K562 (cell line): ENCODE measurements at regions not wholly inside any gene's neighbourhood (a gene's known extent, or its start where the extent isn't known, plus 50 kb on each side); places are given as distances from the start of the nearest gene placed in this dataset.

Experiments
- CEBPZ ChIP-seq: fragments of 150-350 bp; IDR thresholded peaks from 2 replicates; pipeline ENCODE4 v1.6.1; 2014; ENCODE audit warnings: low read depth, mild to moderate bottlenecking, low read length, borderline replicate concordance
- FOXJ3 ChIP-seq: sonication (generic); formaldehyde crosslinking; IDR thresholded peaks from 2 replicates; pipeline ENCODE4 v1.4.0; 2020; ENCODE audit warnings: mild to moderate bottlenecking, missing genetic modification reagents
- GABPB1 ChIP-seq: sonication (generic); formaldehyde crosslinking; IDR thresholded peaks from 2 replicates; pipeline ENCODE4 v1.8.0; 2022; ENCODE audit warnings: mild to moderate bottlenecking, missing genetic modification reagents
- LARP7 ChIP-seq: fragments of 450-650 bp; IDR thresholded peaks from 2 replicates; pipeline ENCODE4 v1.6.1; 2016
- NFIX ChIP-seq: fragments of 250-450 bp; sonication (Bioruptor Pico); IDR thresholded peaks from 2 replicates; pipeline ENCODE4 v1.4.0; 2020; ENCODE audit warnings: low read depth, mild to moderate bottlenecking, moderate library complexity
- NFYB ChIP-seq: IDR thresholded peaks from 2 replicates; pipeline ENCODE4 v1.6.1; 2011; ENCODE audit warnings: mild to moderate bottlenecking, moderate library complexity; ENCODE audit not compliant: insufficient read length; ENCODE audit errors: extremely low read depth
- PHB ChIP-seq: fragments of 250-450 bp; sonication (Bioruptor Pico); IDR thresholded peaks from 2 replicates; pipeline ENCODE4 v1.5.0; 2021
- RBM15 ChIP-seq: fragments of 200-400 bp; formaldehyde crosslinking; IDR thresholded peaks from 2 replicates; pipeline ENCODE4 v1.6.1; 2018; ENCODE audit warnings: mild to moderate bottlenecking, low read length, moderate library complexity; ENCODE audit not compliant: insufficient read depth
- WHSC1 ChIP-seq: IDR thresholded peaks from one replicate; pipeline ENCODE4 v1.6.1; 2012; ENCODE audit warnings: low read length, control low read depth, inconsistent platforms
- ZKSCAN8 ChIP-seq: fragments of 200-800 bp; sonication (Bioruptor generic); IDR thresholded peaks from 2 replicates; pipeline ENCODE4 v1.6.1; 2016; ENCODE audit warnings: missing genetic modification characterization, missing compliant biosample characterization
- ZNF232 ChIP-seq: sonication (generic); formaldehyde crosslinking; IDR thresholded peaks from 2 replicates; pipeline ENCODE4 v1.8.0; 2022; ENCODE audit warnings: mild to moderate bottlenecking, missing genetic modification reagents
- ZNF76 ChIP-seq: fragments of 250-450 bp; sonication (Bioruptor Pico); IDR thresholded peaks from 2 replicates; pipeline ENCODE4 v1.4.0; 2020; ENCODE audit warnings: mild to moderate bottlenecking, moderate library complexity, borderline replicate concordance
- TF ChIP-seq, protein P1 (sequence below), 2 experiments: IDR thresholded peaks in 1 of 2; conservative IDR thresholded peaks in 1 of 2; 2 replicates each; pipeline ENCODE4 v1.6.1; 2016; ENCODE audit warnings: low read depth in 2 of 2, mild to moderate bottlenecking in 1 of 2, missing compliant biosample characterization in 1 of 2, missing genetic modification characterization in 1 of 2, moderate library complexity in 1 of 2
- TF ChIP-seq, protein P2 (sequence below): sonication (generic); formaldehyde crosslinking; IDR thresholded peaks from 2 replicates; pipeline ENCODE4 v1.8.0; 2022; ENCODE audit warnings: missing genetic modification reagents, mild to moderate bottlenecking, borderline replicate concordance
- TF ChIP-seq, protein P3 (sequence below), 2 experiments: fragments of 150-350 bp in 1 of 2; IDR thresholded peaks; 2 replicates each; pipeline ENCODE4 v1.6.1; 2012 to 2016; ENCODE audit warnings: low read depth in 2 of 2, low read length in 2 of 2, mild to moderate bottlenecking in 1 of 2, moderate library complexity in 1 of 2

DNA sequence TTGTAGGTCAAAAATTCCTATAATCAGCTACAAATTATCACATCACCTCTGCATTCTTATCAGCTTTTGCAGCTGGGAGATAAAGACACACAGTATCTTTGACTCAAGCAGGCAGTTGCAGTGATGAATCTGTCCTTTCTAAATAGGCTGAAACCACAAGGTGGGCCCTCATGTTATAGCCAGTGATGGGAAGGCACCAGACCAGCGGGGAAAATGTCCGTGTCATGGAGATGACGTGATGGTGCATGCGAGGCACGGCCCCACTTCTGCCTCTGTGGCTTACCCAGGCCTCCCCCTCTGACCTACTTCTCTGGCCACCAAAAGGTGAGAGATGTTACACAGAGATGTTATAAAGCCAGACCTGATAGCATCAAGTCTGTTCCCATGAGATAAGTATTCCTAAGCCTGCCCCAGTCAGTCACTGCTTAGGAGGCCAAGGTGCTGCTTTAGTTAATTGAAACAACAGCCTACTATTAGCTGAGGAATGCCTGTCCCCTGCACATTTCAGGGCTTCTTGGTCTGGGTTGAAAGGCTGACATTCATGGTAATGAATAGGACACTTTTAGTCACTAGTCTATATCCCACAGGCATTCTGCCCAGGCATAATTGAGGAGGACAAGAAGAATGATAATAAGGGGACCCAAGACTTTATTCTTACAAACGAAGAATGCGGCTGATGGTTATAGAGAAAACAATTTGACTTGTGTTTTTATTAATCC is 327.9 kb downstream of the LPIN1 start (continued):
- TF ChIP-seq, protein P1, sequence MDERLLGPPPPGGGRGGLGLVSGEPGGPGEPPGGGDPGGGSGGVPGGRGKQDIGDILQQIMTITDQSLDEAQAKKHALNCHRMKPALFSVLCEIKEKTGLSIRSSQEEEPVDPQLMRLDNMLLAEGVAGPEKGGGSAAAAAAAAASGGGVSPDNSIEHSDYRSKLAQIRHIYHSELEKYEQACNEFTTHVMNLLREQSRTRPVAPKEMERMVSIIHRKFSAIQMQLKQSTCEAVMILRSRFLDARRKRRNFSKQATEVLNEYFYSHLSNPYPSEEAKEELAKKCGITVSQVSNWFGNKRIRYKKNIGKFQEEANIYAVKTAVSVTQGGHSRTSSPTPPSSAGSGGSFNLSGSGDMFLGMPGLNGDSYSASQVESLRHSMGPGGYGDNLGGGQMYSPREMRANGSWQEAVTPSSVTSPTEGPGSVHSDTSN (CRISPR knock-in tag; IDR thresholded peaks at IDR 0.05; ENCODE audit: low read depth), result peak; percentile 72
- TF ChIP-seq, protein P1 (tag; conservative IDR thresholded peaks at IDR 0.05; ENCODE audit: low read depth), result peak; percentile 75
- TF ChIP-seq, protein P2, sequence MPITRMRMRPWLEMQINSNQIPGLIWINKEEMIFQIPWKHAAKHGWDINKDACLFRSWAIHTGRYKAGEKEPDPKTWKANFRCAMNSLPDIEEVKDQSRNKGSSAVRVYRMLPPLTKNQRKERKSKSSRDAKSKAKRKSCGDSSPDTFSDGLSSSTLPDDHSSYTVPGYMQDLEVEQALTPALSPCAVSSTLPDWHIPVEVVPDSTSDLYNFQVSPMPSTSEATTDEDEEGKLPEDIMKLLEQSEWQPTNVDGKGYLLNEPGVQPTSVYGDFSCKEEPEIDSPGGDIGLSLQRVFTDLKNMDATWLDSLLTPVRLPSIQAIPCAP (CRISPR knock-in tag), result no peak
- TF ChIP-seq GABPB1 (CRISPR knock-in tag), result no peak
- TF ChIP-seq CEBPZ, result no peak
- TF ChIP-seq WHSC1, result no peak
- TF ChIP-seq ZNF76, result 0 out of 2 replicates have a peak, but pooled peaks have one; percentile 63
- no peak for TF ChIP-seq FOXJ3
- TF ChIP-seq NFIX, result no peak
- TF ChIP-seq PHB (CRISPR knock-in tag), result no peak
- TF ChIP-seq RBM15, result no peak
- TF ChIP-seq, protein P3, sequence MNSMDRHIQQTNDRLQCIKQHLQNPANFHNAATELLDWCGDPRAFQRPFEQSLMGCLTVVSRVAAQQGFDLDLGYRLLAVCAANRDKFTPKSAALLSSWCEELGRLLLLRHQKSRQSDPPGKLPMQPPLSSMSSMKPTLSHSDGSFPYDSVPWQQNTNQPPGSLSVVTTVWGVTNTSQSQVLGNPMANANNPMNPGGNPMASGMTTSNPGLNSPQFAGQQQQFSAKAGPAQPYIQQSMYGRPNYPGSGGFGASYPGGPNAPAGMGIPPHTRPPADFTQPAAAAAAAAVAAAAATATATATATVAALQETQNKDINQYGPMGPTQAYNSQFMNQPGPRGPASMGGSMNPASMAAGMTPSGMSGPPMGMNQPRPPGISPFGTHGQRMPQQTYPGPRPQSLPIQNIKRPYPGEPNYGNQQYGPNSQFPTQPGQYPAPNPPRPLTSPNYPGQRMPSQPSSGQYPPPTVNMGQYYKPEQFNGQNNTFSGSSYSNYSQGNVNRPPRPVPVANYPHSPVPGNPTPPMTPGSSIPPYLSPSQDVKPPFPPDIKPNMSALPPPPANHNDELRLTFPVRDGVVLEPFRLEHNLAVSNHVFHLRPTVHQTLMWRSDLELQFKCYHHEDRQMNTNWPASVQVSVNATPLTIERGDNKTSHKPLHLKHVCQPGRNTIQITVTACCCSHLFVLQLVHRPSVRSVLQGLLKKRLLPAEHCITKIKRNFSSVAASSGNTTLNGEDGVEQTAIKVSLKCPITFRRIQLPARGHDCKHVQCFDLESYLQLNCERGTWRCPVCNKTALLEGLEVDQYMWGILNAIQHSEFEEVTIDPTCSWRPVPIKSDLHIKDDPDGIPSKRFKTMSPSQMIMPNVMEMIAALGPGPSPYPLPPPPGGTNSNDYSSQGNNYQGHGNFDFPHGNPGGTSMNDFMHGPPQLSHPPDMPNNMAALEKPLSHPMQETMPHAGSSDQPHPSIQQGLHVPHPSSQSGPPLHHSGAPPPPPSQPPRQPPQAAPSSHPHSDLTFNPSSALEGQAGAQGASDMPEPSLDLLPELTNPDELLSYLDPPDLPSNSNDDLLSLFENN (IDR thresholded peaks at IDR 0.05; ENCODE audit: low read depth in 2 of 2, low read length in 2 of 2), result peak in 1 of 2 experiments; percentile 72; a peak in 1 of 4 replicates
- no peak for TF ChIP-seq ZKSCAN8
- no peak for TF ChIP-seq NFYB
- no peak for TF ChIP-seq LARP7
- TF ChIP-seq ZNF232 (CRISPR knock-in tag), result no peak
